Endometrium (tissue), 2 donors: ENCODE measurements at regions not wholly inside any gene's neighbourhood (a gene's known extent, or its start where the extent isn't known, plus 50 kb on each side); places are given as distances from the start of the nearest gene placed in this dataset.
"Not testable (repeated sequence)": the region's sequence is repeated elsewhere in the genome, so short reads cannot be mapped to it uniquely, and the experiment has no call there.

Experiments
- FAIRE-seq: peaks from 2 replicates; lab custom pipeline; 2012; peaks lifted over from hg19 to GRCh38; lab: Jason Lieb, UNC
- donor health status: control.
- donor health status: control.

DNA sequence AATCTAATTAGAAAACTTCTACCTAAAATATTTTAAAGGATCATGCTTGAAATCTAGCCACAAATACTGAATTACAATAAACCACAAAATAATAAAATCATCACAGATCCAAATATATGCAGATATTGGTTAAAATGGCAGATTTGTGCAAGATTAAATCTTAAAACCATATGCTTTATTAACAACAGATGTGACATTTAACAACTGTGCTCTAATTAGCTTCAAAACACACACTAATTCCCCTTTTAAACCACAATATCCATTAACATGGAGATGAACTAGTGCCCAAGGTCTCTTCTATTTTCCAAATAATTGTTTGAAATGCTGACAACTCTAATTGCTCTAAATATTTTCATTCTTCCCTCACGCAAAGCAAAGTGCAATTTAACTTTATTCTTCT lies 1530.3 kb downstream of the SI start:
- no peak for FAIRE-seq

GRCh38 chr3:163547014-163547685 lies 1531.1 kb downstream of the SI start:
- FAIRE-seq: no peak

DNA sequence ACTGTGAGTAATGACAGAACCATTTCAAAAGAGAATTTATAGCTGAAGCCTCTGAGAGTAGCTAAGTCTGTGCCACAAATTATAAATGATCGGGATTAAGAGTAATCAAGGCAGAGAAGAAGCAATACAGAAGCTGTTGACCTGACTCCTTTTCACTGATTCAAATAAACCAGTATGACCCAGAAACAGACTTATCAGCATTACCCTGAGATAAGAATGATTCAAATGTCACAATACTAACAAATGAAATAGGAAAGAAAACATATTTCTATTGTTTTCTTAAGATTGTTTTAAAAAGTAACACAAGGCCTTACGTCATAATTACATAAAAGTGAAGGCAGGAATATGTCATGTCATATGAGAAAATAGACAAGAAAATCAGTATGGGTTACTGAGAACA lies 1534.6 kb downstream of the SI start:
- no peak for FAIRE-seq

- FAIRE-seq: no peak
Observed at GRCh38 chr3:163541629-163542028, 1536.7 kb downstream of the SI start.

GRCh38 chr3:163538387-163538786 lies 1539.9 kb downstream of the SI start:
- FAIRE-seq: no peak

GRCh38 chr3:163533381-163533780 lies 1544.9 kb downstream of the SI start:
- FAIRE-seq: no peak

DNA sequence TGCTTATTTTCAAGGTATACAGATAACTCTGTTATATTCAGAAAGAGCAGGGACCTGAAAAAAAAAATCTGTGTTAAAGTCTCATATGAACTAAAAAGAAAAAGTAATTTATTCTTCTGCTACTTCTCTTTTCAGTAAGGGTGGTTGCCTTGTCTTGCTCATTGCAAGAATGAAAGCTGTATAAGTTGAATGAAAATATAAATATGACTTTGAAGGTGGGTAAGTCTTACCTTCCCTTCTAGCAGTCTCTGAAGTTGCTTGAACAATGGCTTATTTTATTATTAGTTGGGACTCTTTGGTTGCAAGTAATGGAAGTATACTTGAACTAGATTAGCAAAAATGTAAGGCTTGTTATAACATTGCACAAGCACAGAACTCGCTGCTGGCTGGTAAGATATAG lies 1554.9 kb downstream of the SI start:
- no peak for FAIRE-seq

- no peak for FAIRE-seq
Observed at GRCh38 chr3:163521261-163521660, 1557.0 kb downstream of the SI start.

GRCh38 chr3:163518065-163518464 lies 1560.2 kb downstream of the SI start:
- no peak for FAIRE-seq

DNA sequence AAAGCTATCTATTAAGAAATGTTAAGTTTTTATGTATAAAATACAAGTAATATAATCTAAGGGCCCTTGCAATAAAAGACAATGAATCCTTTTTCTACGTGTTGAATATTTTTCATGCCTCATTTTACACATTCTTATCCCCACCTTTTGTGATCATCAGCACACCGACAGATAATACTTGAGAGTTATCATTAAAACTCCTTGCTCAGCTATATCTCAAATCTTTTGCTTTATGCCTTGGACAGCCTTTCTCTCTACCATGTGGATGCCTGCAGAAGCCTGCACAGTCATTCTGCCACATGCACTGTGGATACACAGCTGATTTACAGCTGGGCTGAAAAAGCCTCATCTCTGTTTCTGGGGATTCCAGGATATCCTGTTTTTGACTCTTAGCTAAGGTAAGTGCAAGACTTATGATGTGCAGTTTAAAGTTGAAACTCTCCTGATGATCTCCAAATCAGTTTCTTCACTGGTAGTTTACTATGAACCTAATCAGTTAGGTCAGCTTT lies 1565.1 kb downstream of the SI start:
- FAIRE-seq: no peak

GRCh38 chr3:163508206-163508605 lies 1570.1 kb downstream of the SI start:
- no peak for FAIRE-seq

- FAIRE-seq: no peak
Observed at GRCh38 chr3:163504974-163505373, 1573.3 kb downstream of the SI start.

- FAIRE-seq: not testable (repeated sequence)
Observed at GRCh38 chr3:163499736-163500219, 1578.5 kb downstream of the SI start.

DNA sequence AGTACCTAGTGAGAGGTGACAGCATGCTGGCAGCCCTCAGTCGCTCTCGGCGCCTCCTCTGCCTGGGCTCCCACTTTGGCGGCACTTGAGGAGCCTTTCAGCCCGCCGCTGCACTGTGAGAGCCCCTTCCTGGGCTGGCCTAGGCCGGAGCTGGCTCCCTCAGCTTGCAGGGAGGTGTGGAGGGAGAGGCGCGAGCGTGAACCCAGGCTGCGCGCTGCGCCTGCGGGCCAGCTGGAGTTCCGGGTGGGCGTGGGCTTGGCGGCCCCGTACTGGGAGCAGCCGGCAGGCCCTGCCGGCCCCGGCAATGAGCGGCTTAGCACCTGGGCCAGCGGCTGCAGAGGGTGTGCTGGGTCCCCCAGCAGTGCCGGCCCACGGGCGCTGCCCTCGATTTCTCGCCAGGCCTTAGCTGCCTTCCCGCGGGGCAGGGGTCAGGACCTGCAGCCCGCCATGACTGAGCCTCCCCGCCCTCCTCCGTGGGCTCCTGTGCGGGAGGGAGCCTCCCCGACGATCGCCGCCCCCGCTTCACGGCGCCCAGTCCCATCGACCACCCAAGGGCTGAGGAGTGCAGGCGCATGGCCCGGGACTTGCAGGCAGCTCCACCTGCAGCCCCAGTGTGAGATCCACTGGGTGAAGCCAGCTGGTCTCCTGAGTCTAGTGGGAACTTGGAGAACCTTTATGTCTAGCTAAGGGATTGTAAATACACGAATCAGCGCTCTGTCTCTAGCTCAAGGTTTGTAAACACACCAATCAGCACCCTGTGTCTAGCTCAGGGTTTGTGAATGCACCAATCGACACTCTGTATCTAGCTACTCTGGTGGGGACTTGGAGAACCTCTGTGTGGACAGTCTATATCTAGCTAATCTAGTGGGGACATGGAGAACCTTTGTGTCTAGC lies 1579.2 kb downstream of the SI start:
- FAIRE-seq: not testable (repeated sequence)

- no peak for FAIRE-seq
Observed at GRCh38 chr3:163491714-163492113, 1586.6 kb downstream of the SI start.

DNA sequence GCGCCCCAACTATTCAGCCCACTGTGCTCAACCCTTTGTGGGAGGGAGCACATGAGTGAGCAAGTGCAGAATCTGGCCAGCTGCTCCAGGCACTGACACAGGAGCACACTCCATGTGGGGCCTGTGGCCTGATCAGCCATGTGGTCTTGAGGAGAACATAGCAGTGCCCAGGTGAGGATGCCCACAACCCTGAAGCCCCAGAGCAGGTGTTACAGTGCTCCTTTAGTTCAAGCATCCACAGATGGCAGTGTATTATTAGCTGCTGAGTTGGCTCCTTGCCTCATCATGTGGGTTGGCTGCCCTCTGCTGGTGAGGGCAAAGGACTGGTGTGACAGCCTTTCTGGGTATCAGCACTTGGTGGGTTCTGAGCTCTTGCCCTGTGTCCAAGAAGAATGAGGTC lies 1588.2 kb downstream of the SI start:
- no peak for FAIRE-seq

- FAIRE-seq: no peak
Observed at GRCh38 chr3:163482695-163483094, 1595.6 kb downstream of the SI start.

DNA sequence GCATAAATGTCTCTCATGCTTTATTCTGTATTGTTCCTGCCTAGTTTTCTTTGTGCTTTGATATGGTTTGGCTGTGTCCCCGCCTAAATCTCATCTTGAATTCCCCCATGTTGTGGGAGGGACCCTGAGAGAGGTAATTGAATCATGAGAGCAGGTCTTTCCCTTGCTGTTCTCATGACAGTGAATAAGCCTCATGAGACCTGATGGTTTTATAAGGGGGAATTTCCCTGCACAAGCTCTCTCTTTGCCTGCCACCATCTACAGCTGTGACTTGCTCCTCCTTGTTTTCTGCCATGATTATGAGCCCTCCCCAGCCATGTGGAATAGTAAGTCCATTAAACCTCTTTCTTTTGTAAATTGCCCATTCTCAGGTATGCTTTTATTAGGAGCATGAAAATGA lies 1596.6 kb downstream of the SI start:
- FAIRE-seq: no peak

- FAIRE-seq: no peak
Observed at GRCh38 chr3:163476179-163476578, 1602.1 kb downstream of the SI start.

DNA sequence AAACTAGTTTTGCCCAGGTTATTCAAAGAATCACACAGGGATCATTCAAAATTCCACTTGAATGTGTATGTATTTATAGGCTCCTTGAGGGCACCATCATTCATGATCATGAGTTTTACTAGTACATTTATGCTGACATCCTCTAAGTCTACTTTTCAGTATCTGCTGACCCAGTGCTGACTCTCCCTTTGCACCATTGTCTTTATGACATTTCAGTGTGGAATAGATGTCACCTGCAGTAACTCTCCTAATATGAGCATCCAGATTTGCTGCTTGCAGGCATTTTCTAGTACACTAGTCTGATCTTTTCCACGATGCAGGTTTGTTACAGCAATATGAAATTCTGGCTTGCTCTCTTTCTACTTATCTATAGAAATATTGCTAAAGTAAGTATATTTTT lies 1603.5 kb downstream of the SI start:
- no peak for FAIRE-seq

- FAIRE-seq: no peak
Observed at GRCh38 chr3:163468531-163469335, 1609.6 kb downstream of the SI start.

DNA sequence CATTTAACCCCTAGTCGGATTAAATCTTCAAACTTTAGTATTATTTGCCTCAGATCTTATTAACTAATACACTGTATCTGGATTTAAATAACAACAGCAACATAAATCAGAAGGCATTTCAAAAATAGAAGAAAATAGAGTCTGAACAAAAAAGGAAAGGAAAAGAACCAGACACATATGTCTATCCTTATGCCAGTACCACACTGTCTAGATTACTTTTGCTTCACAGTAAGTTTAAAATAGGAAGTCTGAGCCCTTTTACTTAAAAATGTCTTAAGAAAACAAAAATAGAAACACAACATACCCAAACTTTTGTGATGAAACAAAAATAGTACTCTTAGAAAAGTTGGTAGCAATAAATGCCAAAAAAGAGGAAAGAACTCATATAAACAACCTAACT lies 1615.8 kb downstream of the SI start:
- no peak for FAIRE-seq
